ENCODE measurements at regions not wholly inside any gene's neighbourhood (a gene's known extent, or its start where the extent isn't known, plus 50 kb on each side); places are given as distances from the start of the nearest gene placed in this dataset.
A peak's percentile ranks its signal among the peaks of the same experiment; 100 is the strongest.

DNA sequence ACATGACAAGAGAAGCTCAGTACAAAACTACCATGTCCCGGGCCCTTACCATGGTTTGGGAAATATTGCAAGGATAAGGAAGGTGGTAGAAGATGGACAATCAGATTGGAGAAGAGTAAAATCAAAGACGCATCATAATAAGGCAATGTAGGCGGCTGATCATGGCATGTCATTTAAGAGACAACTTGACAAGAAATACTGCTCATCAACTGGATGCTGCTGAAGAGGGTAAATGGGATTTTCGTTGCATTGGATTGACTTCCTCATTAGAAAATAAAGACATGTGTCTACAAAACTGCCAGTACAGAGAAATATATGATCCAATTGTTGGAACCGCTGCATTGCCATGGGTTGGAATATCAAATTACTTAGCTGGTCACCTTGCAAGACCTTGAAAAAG is 238.3 kb upstream of the NCKAP5 start:
- peak overlapping the region; percentile 21 for H3K27ac ChIP-seq (ENCODE audit: low read length)
- no peak overlapping the region for H3K9ac ChIP-seq (ENCODE audit: low read length)
- H3F3A ChIP-seq (ENCODE audit: insufficient read depth, low read length, poor library complexity, severe bottlenecking), result no peaks in the 10 kb centered on the region
- no peaks in the 10 kb centered on the region for H3K27me3 ChIP-seq (ENCODE audit: insufficient read depth, low read depth, low read length)
- H3K4me2 ChIP-seq (ENCODE audit: low read length), result no peak overlapping the region
- peak overlapping the region; percentile 2 for H3K4me3 ChIP-seq (ENCODE audit: low read length)
- H3K9me3 ChIP-seq (ENCODE audit: low read length), result no peaks in the 10 kb centered on the region
- H3K79me2 ChIP-seq (replicated peaks; ENCODE audit: insufficient read depth, low read length), result no peaks in the 10 kb centered on the region
- TF ChIP-seq EP300 (conservative IDR thresholded peaks at IDR 0.05; ENCODE audit: poor library complexity, severe bottlenecking), result peak; percentile 89
- no peak for TF ChIP-seq TAF1 (IDR thresholded peaks at IDR 0.05; ENCODE audit: low read depth)
- TF ChIP-seq MXI1 (conservative IDR thresholded peaks at IDR 0.05; ENCODE audit: poor library complexity, severe bottlenecking), result no peak
- no peak for TF ChIP-seq SMC3 (conservative IDR thresholded peaks at IDR 0.05; ENCODE audit: poor library complexity)
- TF ChIP-seq, protein P1, sequence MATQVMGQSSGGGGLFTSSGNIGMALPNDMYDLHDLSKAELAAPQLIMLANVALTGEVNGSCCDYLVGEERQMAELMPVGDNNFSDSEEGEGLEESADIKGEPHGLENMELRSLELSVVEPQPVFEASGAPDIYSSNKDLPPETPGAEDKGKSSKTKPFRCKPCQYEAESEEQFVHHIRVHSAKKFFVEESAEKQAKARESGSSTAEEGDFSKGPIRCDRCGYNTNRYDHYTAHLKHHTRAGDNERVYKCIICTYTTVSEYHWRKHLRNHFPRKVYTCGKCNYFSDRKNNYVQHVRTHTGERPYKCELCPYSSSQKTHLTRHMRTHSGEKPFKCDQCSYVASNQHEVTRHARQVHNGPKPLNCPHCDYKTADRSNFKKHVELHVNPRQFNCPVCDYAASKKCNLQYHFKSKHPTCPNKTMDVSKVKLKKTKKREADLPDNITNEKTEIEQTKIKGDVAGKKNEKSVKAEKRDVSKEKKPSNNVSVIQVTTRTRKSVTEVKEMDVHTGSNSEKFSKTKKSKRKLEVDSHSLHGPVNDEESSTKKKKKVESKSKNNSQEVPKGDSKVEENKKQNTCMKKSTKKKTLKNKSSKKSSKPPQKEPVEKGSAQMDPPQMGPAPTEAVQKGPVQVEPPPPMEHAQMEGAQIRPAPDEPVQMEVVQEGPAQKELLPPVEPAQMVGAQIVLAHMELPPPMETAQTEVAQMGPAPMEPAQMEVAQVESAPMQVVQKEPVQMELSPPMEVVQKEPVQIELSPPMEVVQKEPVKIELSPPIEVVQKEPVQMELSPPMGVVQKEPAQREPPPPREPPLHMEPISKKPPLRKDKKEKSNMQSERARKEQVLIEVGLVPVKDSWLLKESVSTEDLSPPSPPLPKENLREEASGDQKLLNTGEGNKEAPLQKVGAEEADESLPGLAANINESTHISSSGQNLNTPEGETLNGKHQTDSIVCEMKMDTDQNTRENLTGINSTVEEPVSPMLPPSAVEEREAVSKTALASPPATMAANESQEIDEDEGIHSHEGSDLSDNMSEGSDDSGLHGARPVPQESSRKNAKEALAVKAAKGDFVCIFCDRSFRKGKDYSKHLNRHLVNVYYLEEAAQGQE (IDR thresholded peaks at IDR 0.05; ENCODE audit: borderline replicate concordance), result no peak
- no peak for TF ChIP-seq RAD21 (conservative IDR thresholded peaks at IDR 0.05)
- TF ChIP-seq, protein P2, sequence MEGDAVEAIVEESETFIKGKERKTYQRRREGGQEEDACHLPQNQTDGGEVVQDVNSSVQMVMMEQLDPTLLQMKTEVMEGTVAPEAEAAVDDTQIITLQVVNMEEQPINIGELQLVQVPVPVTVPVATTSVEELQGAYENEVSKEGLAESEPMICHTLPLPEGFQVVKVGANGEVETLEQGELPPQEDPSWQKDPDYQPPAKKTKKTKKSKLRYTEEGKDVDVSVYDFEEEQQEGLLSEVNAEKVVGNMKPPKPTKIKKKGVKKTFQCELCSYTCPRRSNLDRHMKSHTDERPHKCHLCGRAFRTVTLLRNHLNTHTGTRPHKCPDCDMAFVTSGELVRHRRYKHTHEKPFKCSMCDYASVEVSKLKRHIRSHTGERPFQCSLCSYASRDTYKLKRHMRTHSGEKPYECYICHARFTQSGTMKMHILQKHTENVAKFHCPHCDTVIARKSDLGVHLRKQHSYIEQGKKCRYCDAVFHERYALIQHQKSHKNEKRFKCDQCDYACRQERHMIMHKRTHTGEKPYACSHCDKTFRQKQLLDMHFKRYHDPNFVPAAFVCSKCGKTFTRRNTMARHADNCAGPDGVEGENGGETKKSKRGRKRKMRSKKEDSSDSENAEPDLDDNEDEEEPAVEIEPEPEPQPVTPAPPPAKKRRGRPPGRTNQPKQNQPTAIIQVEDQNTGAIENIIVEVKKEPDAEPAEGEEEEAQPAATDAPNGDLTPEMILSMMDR (IDR thresholded peaks at IDR 0.05; ENCODE audit: poor library complexity, severe bottlenecking), result no peak
- no peak for TF ChIP-seq EZH2 (IDR thresholded peaks at IDR 0.05; ENCODE audit: borderline replicate concordance, insufficient read depth, low read length, poor library complexity, severe bottlenecking)
- peak; percentile 53 for TF ChIP-seq POLR2AphosphoS5 (IDR thresholded peaks at IDR 0.05)
- H4K20me1 ChIP-seq (ENCODE audit: insufficient read depth), result no peaks in the 10 kb centered on the region
- H2AFZ ChIP-seq (ENCODE audit: low read depth, low read length), result no peak overlapping the region
- no peaks in the 10 kb centered on the region for H3K9me2 ChIP-seq (ENCODE audit: insufficient read depth, low read length)
- no peaks in the 10 kb centered on the region for H3K36me3 ChIP-seq (ENCODE audit: insufficient read depth, low read length)

DNA sequence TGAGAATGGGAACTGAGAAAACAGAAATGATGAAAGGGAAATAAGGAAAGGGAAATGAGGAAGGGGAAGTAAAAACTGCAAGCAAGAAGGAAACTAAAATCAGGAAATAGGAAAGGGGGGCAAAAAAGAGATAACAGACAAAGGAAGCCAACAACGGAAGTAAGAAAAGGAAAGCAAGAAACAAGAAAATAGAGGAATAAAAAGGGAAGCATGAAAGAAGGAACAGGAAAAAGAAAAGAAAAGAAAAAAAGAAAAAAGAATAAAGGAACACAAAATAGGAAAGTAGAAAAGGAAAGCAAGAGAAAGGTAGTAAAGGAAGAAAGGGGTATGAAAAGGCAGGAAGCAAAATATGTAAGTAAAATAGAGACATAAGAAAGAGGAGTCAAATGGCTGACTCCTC is 241.2 kb upstream of the NCKAP5 start:
- H3K36me3 ChIP-seq (ENCODE audit: insufficient read depth, low read length), result no peaks in the 10 kb centered on the region
- H3K27me3 ChIP-seq (ENCODE audit: insufficient read depth, low read depth, low read length), result no peaks in the 10 kb centered on the region
- TF ChIP-seq POLR2AphosphoS5 (IDR thresholded peaks at IDR 0.05) (no peak), MXI1 (conservative IDR thresholded peaks at IDR 0.05; ENCODE audit: poor library complexity, severe bottlenecking) (no peak), SMC3 (conservative IDR thresholded peaks at IDR 0.05; ENCODE audit: poor library complexity) (no peak)
- TF ChIP-seq, protein P1 (IDR thresholded peaks at IDR 0.05; ENCODE audit: borderline replicate concordance), result no peak
- TF ChIP-seq, protein P2 (IDR thresholded peaks at IDR 0.05; ENCODE audit: poor library complexity, severe bottlenecking), result no peak

More for the DNA sequence above, 241.2 kb upstream of the NCKAP5 start:
- Histone ChIP-seq H2AFZ (ENCODE audit: low read depth, low read length) (no peak overlapping the region), H3K9me2 (ENCODE audit: insufficient read depth, low read length) (no peaks in the 10 kb centered on the region), H3K27ac (ENCODE audit: low read length) (no peak overlapping the region), H3F3A (ENCODE audit: insufficient read depth, low read length, poor library complexity, severe bottlenecking) (no peaks in the 10 kb centered on the region), H3K79me2 (replicated peaks; ENCODE audit: insufficient read depth, low read length) (no peaks in the 10 kb centered on the region), H3K4me3 (ENCODE audit: low read length) (no peak overlapping the region), H3K9ac (ENCODE audit: low read length) (no peak overlapping the region), H4K20me1 (ENCODE audit: insufficient read depth) (no peaks in the 10 kb centered on the region), H3K9me3 (ENCODE audit: low read length) (no peaks in the 10 kb centered on the region), H3K4me2 (ENCODE audit: low read length) (no peak overlapping the region)
